ENCODE measurements at regions not wholly inside any gene's neighbourhood (a gene's known extent, or its start where the extent isn't known, plus 50 kb on each side); places are given as distances from the start of the nearest gene placed in this dataset.
A peak's percentile ranks its signal among the peaks of the same experiment; 100 is the strongest.

DNA sequence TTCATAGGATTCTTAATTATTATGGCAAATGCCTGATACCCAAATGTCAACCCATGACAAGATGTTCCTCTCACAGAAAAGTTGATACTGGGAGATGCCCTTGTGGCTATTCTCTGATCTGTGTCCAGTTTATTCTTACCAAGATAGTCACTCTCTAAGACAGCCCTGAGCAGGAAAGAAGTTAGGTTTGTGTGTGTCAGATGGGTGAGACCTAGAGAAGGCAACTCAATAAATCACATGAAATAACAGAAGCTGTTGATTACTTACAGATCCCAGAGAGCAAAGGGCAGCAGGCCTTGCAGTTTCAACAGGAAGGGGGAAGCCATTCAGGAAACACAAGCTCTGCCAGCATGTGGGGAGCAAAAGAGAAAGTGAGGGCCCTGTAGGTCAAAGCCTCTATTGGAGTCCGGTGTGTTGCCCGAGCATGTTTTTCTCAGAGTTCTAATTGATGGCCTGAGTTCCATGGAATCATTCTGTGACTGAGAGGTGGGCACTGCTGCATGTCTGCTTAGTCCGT lies 1193.7 kb upstream of the CDH18 start:
- DNase-seq = no peak

DNA sequence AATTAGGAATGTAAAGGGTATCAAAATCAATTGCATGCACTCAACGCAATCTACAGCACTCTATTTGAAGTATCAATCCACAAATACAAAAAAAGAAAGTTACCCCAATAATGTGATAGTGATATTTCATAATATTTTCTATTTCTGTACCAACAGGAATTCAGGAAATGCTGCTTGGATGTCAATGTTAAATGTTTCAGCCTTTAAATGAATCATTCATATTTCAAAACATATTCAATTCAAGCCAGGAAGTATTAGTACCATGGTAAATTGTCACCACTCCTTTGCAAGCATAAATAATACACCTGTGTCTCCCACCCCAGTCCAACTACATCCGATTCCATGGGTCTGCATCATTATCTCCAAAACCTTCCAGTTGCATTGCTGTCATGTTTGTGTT lies 1185.5 kb upstream of the CDH18 start:
- DNase-seq = no peak

DNA sequence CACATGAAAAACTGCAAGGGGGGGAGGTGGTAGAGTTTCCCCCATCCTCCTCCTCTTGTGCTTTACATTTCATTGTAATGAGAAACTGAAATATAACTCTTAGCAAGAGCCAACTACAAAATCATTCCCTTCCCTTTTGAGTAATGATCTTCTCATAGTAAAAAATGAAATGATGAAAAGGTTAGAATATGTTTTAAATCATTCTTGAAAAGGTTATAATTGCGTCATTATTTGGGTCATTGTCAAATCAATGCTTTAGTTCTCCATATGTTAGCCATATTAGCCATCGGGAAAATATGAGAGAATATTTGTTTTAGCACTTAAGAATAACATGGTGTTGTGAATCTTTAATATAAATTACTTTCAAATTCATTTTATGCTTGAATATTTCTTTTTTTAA lies 1185.0 kb upstream of the CDH18 start:
- peak; percentile 8 to 29 (median 17) for DNase-seq

DNA sequence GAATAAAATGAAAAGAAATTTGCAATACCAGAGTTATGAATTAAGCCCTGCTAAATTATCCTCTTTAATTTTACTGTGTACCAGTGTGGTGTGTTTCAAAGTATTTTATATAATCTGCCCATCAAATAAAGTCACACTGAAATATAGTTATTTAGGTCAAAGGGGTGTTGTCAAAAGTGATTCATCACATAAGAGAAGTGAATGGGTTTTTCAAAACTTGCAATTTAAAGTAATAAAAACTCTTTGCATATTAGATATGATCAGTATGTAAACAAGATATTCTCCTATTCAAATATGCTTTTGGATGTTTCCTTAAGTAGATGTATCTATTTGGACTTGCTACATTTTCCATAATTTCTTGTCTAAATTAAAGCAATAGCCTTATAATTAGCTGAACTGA lies 1183.0 kb upstream of the CDH18 start:
- no peak for DNase-seq

DNA sequence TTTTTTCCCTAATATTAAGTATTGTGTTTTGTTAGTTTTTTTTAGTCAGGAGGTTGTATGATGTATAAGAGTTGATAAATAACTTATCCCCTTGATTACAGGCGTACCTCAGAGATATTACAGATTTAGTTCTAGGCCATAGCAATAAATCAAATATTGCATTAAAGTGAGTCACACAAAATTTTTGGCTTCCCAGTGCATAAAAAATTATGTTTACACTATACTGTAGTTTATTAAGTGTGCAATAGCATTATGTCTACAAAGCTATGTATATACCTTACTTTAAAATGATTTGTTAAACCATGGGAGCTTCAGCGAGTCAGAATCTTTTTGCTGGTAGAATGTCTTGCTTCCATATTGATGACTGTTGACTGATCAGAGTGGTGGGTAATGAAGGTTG lies 1180.6 kb upstream of the CDH18 start:
- DNase-seq = no peak

DNA sequence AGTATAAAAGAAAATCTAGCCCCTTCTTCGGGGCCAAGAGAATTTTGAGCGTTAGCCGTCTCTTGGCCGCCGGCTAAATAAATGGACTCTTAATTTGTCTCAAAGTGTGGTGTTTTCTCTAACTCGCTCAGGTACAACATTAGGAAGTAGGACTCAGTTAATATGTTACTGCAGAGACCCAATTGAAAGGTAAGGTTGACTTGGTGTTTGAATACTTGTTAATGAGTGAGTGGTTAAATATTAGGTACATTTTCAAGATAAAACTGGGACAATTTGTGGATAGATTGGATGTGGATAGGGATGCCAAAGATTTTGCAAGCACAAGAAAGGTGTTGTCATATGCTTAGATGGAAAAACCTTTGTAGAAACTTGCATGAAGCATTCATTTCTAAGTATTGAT lies 1177.3 kb upstream of the CDH18 start:
- no peak for DNase-seq

DNA sequence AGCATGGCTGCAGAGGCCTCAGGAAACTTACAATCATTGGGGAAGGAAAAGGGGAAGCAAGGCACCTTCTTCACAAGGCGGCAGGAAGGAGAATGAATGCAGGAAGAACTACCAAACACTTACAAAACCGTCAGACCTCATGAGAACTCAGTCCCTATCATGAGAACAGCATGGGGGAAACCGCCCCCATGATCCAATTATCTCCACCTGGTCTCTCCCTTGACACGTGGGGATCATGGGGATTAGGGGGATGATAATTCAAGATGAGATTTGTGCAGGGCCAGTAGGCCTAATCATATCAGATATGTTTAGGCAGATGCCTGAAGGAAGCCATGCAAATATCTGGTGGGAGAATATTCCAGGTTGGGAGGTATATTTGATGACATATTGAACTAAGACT lies 1176.4 kb upstream of the CDH18 start:
- no peak for DNase-seq

DNA sequence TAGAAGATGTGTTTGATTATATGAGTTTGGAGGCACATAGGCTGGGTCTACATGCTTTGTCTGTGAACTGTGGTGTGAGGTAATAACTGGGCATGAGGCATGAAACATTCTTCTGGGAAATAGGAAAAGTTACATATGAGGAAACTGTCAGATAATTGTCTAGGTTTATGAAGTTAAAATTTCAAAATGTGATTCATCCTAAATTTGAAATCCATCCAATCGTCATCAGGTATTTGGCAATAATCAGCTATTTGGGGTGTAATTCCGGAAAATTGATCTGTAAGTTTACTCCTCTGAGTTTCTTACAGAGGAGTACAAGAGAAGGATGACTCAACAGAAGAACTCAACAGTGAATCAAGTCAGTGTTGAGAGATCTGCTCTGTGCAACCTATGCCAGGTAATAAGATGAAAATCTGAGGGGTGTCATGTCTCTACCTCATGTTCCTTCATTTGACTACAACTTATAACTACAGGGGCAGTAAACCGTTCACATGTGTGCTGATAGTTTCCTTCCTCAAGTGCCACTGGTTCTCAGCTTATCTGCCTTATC lies 1171.6 kb upstream of the CDH18 start:
- peak in 1 of 3 donors; percentile 3 for DNase-seq

DNA sequence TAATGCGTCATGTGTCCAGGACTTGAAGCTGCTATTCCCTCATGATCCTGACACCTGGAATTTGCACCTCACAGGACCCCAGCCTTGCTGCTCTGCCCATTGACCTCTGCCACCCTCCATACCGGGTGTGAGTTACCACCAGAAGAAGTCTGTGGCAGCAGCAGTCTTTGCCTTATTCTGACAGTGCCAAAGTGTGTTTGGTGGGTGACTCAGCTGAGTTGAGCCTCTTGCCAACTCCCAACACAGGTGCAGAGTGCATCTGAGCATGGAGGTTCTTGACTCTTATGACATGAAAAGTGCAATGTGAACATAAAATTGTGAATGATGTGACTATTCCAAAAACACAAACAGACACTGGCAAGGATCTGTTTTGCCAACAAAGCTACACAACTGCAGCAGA lies 1166.5 kb upstream of the CDH18 start:
- no peak for DNase-seq

DNA sequence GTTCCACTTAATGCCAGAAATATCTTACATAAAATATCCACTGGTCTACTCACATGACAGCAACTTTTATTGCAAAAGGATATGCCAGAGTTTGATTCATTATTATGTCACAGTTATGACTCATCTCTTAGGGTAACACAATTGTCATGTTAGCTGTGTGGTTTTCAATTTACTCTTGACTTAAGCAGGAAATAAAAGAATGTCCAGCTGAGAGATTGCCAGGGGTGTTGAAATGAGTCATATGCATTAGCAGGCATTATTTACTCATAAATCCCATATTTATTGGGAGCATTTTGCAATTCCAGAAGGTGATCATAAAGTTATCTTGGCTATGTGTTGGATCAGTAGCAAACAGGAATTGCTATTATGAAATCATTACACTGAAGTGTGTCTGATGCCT lies 1164.6 kb upstream of the CDH18 start:
- DNase-seq = peak; percentile 6 to 85 (median 19)

DNA sequence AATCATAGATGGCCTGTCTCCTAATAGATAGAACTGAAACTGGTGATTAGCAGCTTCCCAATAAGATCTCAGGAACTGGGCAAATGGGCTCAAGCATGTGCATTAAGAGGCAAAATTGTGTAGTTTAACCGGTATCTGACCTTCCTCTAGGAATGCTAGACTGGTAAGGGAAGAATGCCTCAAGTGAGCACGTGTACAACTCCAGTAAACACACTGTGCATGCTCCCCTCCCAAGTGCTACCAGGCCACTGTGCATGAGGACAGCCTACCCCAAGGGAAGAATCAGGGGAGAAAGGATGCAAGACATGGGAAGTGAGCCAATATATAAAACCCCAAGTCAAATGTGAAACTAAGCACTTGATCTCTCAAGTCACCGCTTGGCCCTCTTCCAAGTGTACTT lies 1157.4 kb upstream of the CDH18 start:
- no peak for DNase-seq

DNA sequence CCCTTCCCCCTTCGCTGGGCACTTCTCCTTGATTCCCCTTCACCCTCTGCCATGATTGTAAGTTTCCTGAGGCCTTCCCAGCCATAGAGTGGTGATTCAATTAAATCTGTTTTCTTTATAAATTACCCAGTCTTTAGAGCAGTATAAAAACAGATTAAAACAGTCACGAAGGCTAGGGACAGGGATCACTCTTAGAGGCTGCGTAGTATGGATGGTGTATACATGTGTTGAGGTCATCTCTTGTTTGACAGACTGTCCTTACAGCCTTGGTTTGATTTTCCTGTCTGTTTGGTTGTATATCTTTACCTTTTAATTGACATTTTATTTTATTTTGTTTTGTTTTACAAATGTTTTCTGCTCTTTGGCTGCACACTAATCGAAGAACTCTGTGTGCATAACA lies 1155.7 kb upstream of the CDH18 start:
- DNase-seq = no peak

DNA sequence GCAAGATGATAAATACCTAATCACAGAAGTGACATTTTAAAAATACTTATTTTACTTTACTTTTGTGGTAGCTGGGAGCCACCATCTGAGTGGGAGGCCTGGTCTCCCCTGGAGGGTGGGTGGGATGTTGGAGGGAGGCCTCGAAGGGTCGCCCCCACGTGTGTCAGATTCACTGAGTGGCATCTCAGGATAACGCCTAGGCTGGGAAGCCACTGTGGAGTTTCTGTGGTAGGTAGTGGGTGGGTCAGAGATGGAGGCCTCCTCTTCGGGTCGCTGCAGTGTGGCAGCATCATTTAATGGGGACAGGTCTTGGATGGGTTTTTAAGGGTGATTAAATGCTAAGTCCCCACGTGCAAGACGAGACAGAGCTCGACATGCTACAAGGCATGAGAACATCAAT lies 1154.8 kb upstream of the CDH18 start:
- DNase-seq = no peak

DNA sequence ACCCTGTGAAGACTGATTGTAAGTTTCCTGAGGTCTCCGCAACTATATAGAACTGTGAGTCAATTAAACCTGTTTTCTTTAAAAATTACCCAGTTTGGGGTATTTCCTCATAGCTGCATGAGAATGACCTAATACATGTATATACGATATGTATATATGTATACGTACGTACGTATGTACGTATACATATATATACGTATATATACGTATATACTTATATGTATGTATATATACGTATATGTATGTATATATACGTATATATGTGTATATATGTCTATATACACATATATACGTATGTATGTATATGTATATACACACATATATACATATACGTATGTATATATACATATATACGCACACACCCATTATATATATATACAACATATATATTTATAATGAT lies 1153.0 kb upstream of the CDH18 start:
- no peak for DNase-seq

DNA sequence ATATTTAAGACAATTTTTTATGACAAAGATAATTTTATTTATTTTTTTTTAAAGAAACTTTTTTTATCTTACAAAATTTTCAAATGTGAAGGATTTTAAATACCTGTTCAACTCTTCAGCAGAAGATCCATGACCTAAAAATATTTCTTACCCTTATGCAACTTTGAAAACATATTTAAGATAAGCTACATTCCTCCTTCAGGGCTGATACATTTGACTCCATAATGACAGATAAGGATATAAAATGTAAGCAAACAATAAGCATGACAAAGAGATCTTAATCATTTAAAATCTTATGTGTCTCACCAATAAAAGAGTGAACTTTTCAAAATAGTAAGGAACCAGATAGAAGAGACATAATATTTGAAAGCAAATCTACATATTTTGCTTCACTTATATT lies 1138.2 kb upstream of the CDH18 start:
- DNase-seq = no peak

DNA sequence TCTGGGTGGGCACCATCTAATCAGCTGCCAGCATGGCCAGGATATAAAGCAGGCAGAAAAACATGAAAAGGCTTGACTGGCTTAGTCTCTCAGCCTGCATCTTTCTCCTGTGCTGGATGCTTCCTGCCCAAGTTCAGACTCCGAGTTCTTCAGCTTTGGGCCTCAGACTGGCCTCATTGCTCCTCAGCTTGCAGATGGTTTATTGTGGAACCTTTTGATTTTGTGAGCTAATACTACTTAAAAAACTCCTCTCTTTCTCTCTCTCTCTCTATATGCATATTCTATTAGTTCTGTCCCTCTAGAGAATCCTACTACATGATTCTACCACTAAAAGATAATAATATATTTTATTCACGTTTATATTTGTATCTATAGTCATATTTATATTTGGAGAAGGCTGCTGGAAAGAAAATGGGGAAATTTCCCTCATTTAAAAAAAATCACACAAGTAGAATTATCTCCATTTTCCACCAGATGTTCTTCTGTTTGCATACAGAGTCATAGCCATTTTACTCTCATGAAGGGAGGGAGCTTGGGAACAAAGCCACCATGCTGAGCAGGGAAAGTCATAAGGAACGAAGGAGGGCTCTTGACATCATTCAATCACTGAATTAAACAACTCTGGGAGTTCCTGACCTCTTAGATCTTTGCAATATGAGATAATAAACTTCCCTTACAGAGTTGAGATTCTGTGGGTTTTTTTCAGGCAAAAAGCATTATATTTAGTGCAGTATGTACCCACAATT lies 1137.4 kb upstream of the CDH18 start:
- peak; percentile 4 to 25 (median 9) for DNase-seq

DNA sequence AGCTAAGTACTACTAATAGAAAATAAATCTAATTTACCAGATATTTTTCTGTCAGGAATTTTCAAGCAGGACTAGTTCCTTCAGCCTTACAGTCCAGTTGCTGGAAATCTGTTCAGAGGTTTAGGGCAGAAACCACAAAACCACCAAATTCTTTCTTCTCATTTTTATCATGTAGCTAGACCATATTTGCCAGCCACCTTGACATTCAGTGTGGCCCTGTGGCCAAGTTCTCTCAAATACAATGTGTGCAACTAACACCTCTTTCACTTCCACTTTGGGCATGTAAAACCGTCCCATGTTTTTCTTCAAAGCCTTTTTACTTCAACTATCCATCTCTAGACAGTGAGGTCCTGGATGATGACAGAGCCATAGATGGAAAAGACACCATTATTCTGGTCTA lies 1133.2 kb upstream of the CDH18 start:
- no peak for DNase-seq

DNA sequence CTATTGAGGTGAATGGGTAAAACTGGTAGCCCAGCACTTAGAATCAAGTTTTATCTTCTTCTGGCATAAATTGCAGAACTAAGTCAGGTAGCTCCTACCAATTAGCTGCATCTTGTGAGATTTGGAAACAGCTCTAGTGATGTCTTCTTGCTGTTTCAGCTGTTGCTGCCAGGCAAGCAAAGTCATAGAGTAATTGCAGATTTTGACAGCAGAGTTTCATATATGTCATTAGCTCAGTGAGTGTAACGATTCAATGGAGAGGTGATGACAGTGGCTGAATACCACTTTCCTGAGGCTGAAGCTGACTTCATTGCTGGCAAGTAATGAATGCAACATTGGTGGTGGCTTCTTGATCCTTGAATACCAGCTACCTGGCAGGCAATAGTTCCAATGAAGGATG lies 1109.7 kb upstream of the CDH18 start:
- DNase-seq = no peak

DNA sequence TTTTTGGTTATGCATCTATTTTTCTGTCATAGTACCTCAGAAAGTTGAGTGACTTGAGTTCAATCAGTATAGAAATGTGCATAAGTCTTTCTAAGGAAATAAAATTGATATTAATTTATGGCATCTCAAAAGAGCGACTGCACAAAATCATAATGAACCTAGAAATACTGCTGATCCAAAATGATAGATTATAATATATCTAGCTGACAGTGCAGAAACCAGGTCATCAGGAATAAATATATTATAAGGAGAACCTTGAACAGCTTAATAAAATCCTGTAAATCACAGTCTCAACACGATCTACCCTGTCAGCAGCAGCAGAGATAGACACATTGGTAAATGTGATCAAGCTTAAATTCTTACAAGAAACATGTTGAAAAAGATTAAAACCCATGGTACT lies 1106.6 kb upstream of the CDH18 start:
- DNase-seq = no peak

DNA sequence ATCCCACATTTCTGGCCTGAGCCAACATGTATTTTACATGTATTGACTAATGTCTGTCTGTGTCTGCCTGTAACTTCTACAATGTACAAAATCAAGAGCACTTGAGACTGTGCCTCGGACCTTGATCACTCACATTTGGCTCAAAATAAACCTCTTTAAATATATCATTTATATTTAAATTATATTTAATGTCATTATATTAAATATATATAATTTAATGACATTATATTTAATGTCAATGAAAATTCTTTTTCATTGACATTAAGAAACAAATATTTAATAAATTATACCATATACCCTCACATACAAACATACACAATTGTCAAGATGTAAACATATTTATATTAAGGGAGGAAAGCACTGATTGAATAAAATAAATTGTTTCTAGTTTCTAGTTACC lies 1099.8 kb upstream of the CDH18 start:
- DNase-seq = no peak

DNA sequence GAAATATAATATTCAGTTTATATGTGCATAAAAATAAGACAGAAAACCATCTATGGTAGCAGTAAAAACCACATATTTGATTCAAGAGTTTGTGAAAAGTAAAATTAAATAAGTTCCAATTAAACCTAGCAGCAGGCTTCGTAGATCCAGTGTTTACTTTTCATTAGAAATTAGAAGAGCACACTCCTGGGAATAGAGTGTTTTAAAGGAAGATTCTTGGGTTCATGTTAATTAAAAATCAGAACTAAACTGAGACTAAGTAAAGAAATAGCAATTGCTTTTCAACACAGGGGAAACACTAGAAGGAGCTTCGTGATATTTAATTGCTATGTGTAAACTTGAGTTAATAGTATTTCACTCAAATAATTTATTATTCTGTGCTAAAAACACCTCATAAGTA lies 1097.8 kb upstream of the CDH18 start:
- DNase-seq = no peak

DNA sequence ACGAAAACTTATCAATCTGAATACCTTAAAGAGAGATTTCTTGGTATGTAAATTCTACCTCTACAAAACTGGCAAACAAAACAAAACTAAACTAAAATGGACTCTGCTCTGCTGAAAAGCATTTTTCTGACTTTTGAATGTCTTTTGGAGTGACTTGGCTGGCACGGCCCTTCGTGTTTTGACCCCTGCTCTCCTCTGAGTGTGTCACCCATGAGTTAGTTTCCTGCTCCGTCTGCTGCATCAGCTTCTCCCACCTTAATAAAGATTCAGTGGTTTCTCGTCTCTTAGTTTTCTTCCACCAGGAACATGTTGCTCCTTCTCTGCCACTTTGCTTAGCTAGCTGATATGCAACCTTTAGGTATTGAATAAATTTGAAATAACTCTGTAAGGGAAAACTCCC lies 1084.0 kb upstream of the CDH18 start:
- DNase-seq = no peak

DNA sequence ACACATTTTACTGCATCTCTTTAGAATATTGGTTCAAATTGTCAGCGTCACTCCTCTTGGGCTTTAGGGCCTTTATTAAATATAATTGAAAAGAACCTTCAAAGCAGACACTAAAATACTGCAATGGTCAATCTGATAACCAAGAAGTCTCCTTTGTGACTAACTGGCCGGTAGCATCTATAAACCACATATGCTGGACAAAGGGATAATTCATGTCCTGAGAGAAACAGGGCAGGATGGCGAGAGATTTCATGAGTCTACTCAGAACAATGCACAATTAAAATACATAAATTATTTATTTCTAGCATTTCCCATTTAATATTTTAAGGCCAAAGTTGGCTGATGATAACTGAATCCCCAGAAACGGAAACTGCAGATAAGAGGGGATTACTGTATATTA lies 1083.4 kb upstream of the CDH18 start:
- DNase-seq = no peak

DNA sequence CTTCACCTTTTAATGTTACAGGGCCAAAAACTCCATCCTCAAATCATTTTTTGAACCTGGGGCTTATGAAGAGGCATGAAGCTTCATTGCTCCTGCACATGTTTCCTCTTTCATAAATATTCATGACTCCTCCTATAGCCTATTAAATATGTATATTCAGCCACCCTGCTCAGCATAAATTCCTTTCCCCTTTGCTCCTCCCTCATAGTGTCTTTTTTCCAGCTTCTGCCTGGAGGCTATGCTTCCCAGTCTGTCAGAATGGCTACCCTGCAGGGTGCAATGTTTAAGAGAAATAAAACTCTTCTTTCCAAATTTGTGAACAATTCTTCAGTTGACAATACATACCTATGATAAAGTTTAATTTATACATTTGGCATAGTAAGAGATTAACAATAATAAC lies 1082.9 kb upstream of the CDH18 start:
- no peak for DNase-seq
